ENCODE measurements at regions not wholly inside any gene's neighbourhood (a gene's known extent, or its start where the extent isn't known, plus 50 kb on each side); places are given as distances from the start of the nearest gene placed in this dataset.

DNA sequence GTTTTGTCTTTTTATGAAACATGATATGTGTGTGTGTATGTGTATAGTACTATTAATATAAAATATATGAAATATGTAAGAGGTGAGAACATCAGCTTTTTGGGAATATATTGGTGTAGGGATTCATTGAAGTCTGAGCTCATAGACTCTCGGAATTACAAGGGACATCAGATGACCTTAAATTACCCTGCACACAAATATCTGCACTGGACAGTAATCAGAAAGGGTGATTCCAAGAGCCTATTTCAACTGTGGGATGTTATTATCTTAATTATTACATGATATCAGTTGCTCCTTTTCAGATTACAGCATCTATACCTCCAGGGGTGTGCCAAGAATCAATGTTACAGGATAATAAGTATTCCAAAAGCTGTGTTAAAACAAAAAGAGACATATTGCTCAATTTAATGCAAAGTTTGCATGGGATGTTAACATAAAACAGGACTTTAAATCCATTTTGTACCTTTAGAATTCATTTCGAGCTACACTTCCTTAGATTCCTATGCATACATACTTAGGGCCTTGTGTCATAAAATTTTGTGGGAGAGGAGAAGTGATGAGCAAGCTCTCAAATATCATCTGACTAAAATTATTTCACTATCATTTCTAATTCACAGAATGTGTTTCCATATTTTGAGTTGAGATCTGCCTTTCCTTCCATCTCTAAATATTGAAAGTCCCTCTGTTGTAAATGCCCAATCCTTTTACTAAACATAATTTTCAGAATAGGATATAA is 365.2 kb downstream of the BRINP1 start:
- H3K36me3 ChIP-seq (ENCODE audit: control insufficient read depth, insufficient read depth, low read length): no peaks in the 10 kb centered on the region
- TF ChIP-seq, protein P1, sequence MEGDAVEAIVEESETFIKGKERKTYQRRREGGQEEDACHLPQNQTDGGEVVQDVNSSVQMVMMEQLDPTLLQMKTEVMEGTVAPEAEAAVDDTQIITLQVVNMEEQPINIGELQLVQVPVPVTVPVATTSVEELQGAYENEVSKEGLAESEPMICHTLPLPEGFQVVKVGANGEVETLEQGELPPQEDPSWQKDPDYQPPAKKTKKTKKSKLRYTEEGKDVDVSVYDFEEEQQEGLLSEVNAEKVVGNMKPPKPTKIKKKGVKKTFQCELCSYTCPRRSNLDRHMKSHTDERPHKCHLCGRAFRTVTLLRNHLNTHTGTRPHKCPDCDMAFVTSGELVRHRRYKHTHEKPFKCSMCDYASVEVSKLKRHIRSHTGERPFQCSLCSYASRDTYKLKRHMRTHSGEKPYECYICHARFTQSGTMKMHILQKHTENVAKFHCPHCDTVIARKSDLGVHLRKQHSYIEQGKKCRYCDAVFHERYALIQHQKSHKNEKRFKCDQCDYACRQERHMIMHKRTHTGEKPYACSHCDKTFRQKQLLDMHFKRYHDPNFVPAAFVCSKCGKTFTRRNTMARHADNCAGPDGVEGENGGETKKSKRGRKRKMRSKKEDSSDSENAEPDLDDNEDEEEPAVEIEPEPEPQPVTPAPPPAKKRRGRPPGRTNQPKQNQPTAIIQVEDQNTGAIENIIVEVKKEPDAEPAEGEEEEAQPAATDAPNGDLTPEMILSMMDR (IDR thresholded peaks at IDR 0.05; ENCODE audit: insufficient read depth, low read length, poor library complexity, severe bottlenecking): no peak
- no peak for DNase-seq (ENCODE audit: extremely low read depth, insufficient read length)

DNA sequence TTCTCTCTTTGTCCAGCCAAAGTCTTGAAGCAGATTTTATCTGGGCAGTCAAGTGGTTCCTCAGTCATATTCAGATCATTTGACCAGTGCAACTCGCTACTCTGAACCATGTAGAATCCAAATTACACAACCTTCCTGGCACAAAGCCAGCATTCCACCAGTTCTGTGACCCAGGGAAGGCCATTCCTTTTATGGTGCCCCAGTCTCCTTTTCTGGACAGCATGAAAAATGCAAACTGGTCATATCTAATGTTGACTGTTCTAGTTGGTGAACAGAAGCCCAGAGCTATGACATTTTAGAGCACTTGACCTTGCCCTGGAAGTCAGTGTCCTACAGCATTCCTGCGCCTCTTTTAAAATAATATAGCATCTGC is 364.6 kb downstream of the BRINP1 start:
- no peaks in the 10 kb centered on the region for H3K36me3 ChIP-seq (ENCODE audit: control insufficient read depth, insufficient read depth, low read length)
- TF ChIP-seq, protein P1 (IDR thresholded peaks at IDR 0.05; ENCODE audit: insufficient read depth, low read length, poor library complexity, severe bottlenecking): no peak
- H3K4me3 ChIP-seq (replicated peaks; ENCODE audit: low read depth, low read length): no peak overlapping the region
- H3K27me3 ChIP-seq (replicated peaks; ENCODE audit: control insufficient read depth, insufficient read depth, low read length): no peaks in the 10 kb centered on the region
- DNase-seq (ENCODE audit: extremely low read depth, insufficient read length): no peak

More for the DNA sequence above, 365.2 kb downstream of the BRINP1 start:
- H3K27me3 ChIP-seq (replicated peaks; ENCODE audit: control insufficient read depth, insufficient read depth, low read length): no peaks in the 10 kb centered on the region
- no peak overlapping the region for H3K4me3 ChIP-seq (replicated peaks; ENCODE audit: low read depth, low read length)

DNA sequence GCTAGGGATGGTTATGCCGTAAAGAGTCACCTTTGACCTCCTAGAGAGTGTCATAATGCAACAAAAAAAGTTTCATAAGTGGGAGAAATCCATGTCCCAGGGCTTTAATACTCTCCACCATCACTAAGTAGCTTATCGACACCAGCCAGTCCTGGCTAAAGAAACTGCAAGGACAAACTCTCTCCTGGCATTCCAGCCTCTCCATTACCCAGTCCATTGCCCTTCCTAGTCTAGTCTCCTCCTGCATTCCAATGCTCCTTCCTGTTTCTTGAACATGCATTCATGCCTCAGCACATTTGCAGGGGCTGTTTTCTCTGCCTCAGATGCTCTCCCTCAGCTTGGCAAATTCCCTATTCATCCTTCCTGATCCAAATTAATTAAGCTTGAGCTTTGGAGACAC is 364.1 kb downstream of the BRINP1 start:
- DNase-seq (ENCODE audit: extremely low read depth, insufficient read length): no peak
- no peaks in the 10 kb centered on the region for H3K27me3 ChIP-seq (replicated peaks; ENCODE audit: control insufficient read depth, insufficient read depth, low read length)
- no peaks in the 10 kb centered on the region for H3K36me3 ChIP-seq (ENCODE audit: control insufficient read depth, insufficient read depth, low read length)
- no peak overlapping the region for H3K4me3 ChIP-seq (replicated peaks; ENCODE audit: low read depth, low read length)
- TF ChIP-seq, protein P1 (IDR thresholded peaks at IDR 0.05; ENCODE audit: insufficient read depth, low read length, poor library complexity, severe bottlenecking): no peak

DNA sequence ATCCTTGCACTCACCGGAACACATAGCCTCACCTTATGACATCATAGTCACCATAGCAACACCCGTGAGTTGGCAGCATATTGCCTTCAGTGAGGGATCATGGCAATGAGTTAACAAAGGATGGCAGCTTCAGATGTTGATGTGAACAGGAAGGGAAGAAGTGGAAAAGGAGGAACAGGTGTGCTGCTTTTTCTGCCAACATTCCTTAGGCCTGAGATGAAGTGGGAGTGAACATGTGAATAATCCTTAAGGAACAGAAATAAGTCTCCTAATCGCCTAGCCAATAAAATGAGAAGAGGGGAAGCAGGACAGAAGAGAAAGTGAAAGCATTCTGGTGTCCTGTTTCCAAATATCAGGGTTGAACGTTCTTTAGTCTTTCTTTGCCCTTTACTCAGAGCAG is 360.0 kb downstream of the BRINP1 start:
- TF ChIP-seq, protein P1 (IDR thresholded peaks at IDR 0.05; ENCODE audit: insufficient read depth, low read length, poor library complexity, severe bottlenecking): no peak
- no peak for DNase-seq (ENCODE audit: extremely low read depth, insufficient read length)
- Histone ChIP-seq H3K27me3 (replicated peaks; ENCODE audit: control insufficient read depth, insufficient read depth, low read length) (no peaks in the 10 kb centered on the region), H3K4me3 (replicated peaks; ENCODE audit: low read depth, low read length) (no peak overlapping the region), H3K36me3 (ENCODE audit: control insufficient read depth, insufficient read depth, low read length) (no peaks in the 10 kb centered on the region)

DNA sequence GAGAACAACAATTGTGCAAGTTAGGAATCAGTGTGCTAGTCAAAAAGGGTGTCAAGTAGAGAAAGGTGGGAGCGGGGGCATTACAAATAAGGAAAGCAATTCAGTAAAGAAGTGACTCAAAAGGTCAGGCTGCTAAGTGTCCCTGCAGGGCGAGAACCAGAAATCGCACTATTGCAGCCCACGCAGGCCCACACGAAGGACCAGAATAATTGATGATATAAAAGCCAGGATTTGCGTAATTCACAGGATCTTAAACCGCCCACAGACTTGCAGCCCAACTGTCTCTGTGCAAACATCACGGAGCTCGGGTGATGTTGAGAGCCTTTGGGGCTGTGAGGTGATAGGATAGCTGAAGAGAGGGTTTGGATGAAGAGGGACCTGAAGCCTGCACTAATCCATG is 349.0 kb downstream of the BRINP1 start:
- Histone ChIP-seq H3K27me3 (replicated peaks; ENCODE audit: control insufficient read depth, insufficient read depth, low read length) (no peaks in the 10 kb centered on the region; the same call in 1 of the 2 replicates), H3K4me3 (replicated peaks; ENCODE audit: low read depth, low read length) (no peak overlapping the region), H3K36me3 (ENCODE audit: control insufficient read depth, insufficient read depth, low read length) (no peaks in the 10 kb centered on the region)
- DNase-seq (ENCODE audit: extremely low read depth, insufficient read length): no peak
- TF ChIP-seq, protein P1 (IDR thresholded peaks at IDR 0.05; ENCODE audit: insufficient read depth, low read length, poor library complexity, severe bottlenecking): no peak
